ENCODE measurements at regions not wholly inside any gene's neighbourhood (a gene's known extent, or its start where the extent isn't known, plus 50 kb on each side); places are given as distances from the start of the nearest gene placed in this dataset.

DNA sequence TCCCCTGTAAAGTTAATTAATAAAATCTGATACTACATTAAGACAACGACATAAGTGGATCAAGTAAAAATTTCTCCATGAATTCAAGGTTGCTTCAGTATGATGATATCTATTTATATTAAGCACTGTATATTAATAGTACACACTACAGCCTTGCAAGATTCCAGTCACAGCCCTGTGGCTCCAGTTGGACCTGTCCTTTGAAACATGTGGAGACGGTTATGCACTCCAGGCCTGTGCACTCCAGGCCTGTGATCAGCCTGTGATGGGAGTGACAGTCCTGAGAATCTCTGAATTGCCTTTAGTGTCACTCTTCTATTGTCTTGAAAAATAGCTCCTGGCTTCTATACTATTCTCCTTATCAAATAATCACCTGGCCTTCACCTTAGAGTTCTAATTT, 981.1 kb upstream of the AGA start:
- Histone ChIP-seq H3K4ac (ENCODE audit: low read length) (no peak overlapping the region), H2BK5ac (ENCODE audit: low read length) (no peak overlapping the region), H2AFZ (ENCODE audit: low read length) (no peak overlapping the region), H3K4me3 (ENCODE audit: low read length in 2 of 2) (no peak overlapping the region), H2BK12ac (ENCODE audit: low read length) (no peak overlapping the region), H3K14ac (ENCODE audit: low read length) (no peak overlapping the region), H2BK15ac (ENCODE audit: low read length) (no peak overlapping the region), H3K27ac (replicated peaks; ENCODE audit: low read length) (no peak overlapping the region), H3K27me3 (ENCODE audit: control insufficient read depth in 3 of 3, insufficient read depth in 3 of 3, low read depth in 1 of 3, low read length in 3 of 3) (no peaks in the 10 kb centered on the region), H3K4me2 (ENCODE audit: insufficient read depth, low read length, poor library complexity, severe bottlenecking) (no peak overlapping the region), H4K91ac (ENCODE audit: low read depth, low read length, poor library complexity) (no peak overlapping the region), H4K8ac (ENCODE audit: low read depth, low read length) (no peak overlapping the region), H3K9me3 (replicated peaks in 1 of 2; ENCODE audit: control insufficient read depth in 2 of 2, insufficient read depth in 1 of 2, low read depth in 1 of 2, low read length in 2 of 2) (peaks cover 0 to 1% of the 10 kb centered on the region in 2 donors), H2BK120ac (ENCODE audit: low read depth, low read length) (no peak overlapping the region), H3K4me1 (ENCODE audit: control insufficient read depth in 2 of 2, insufficient read depth in 1 of 2, low read depth in 1 of 2, low read length in 2 of 2) (no peaks in the 10 kb centered on the region), H3K18ac (ENCODE audit: low read length) (no peak overlapping the region), H3K79me1 (ENCODE audit: low read depth, low read length) (no peaks in the 10 kb centered on the region), H3K23ac (ENCODE audit: low read depth, low read length, poor library complexity) (no peak overlapping the region), H3K9ac (ENCODE audit: low read depth, low read length, poor library complexity) (no peak overlapping the region), H2AK5ac (ENCODE audit: low read depth, low read length) (no peak overlapping the region), H3K36me3 (replicated peaks in 1 of 2; ENCODE audit: control insufficient read depth in 2 of 2, insufficient read depth in 2 of 2, low read length in 2 of 2) (no peaks in the 10 kb centered on the region)
- no peak for DNase-seq (ENCODE audit: low spot score)
- WGBS, 2 donors (ENCODE audit: extremely low coverage in 2 of 2, insufficient read length in 2 of 2, insufficient replicate concordance in 1 of 2): no CpG with 5 or more reads among the region's 2 CpGs

DNA sequence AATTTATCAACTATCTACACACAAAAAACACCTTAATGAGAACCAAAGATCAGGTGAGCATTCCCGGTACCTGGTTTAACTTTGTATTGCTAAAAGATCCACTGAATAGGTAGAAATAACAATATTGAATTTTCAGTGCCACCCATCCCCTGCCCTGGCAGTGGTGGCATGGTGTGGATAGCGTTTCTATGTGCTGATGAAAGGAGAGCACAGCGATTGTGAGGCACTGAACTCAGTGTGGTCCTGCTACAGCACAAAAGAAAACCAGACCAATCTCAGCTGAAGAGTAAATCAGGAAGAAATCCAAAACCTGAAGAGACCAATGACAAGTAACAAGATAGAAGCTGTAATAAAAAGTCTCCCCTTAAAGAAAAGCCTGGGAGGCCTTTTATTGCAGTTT, 984.6 kb upstream of the AGA start:
- H2BK15ac ChIP-seq (ENCODE audit: low read length): no peak overlapping the region
- H4K91ac ChIP-seq (ENCODE audit: low read depth, low read length, poor library complexity): no peak overlapping the region
- H3K79me1 ChIP-seq (ENCODE audit: low read depth, low read length): no peaks in the 10 kb centered on the region
- no peak overlapping the region for H4K8ac ChIP-seq (ENCODE audit: low read depth, low read length)
- H2BK5ac ChIP-seq (ENCODE audit: low read length): no peak overlapping the region
- no peaks in the 10 kb centered on the region for H3K4me1 ChIP-seq (ENCODE audit: control insufficient read depth in 2 of 2, insufficient read depth in 1 of 2, low read depth in 1 of 2, low read length in 2 of 2)
- WGBS, 2 donors (ENCODE audit: extremely low coverage in 2 of 2, insufficient read length in 2 of 2, insufficient replicate concordance in 1 of 2): no CpG with 5 or more reads among the region's 3 CpGs
- no peak overlapping the region for H3K4me2 ChIP-seq (ENCODE audit: insufficient read depth, low read length, poor library complexity, severe bottlenecking)
- no peak overlapping the region for H3K9ac ChIP-seq (ENCODE audit: low read depth, low read length, poor library complexity)
- H2BK120ac ChIP-seq (ENCODE audit: low read depth, low read length): no peak overlapping the region
- DNase-seq (ENCODE audit: low spot score): no peak
- H3K18ac ChIP-seq (ENCODE audit: low read length): no peak overlapping the region
- H3K27me3 ChIP-seq (ENCODE audit: control insufficient read depth in 3 of 3, insufficient read depth in 3 of 3, low read depth in 1 of 3, low read length in 3 of 3): peaks cover 0 to 2% (median 0%) of the 10 kb centered on the region in 3 experiments
- H3K14ac ChIP-seq (ENCODE audit: low read length): no peak overlapping the region
- no peak overlapping the region for H2AK5ac ChIP-seq (ENCODE audit: low read depth, low read length)
- no peak overlapping the region for H3K23ac ChIP-seq (ENCODE audit: low read depth, low read length, poor library complexity)
- no peak overlapping the region for H3K27ac ChIP-seq (replicated peaks; ENCODE audit: low read length)
- no peak overlapping the region for H2BK12ac ChIP-seq (ENCODE audit: low read length)
- H2AFZ ChIP-seq (ENCODE audit: low read length): no peak overlapping the region
- H3K9me3 ChIP-seq (replicated peaks in 1 of 2; ENCODE audit: control insufficient read depth in 2 of 2, insufficient read depth in 1 of 2, low read depth in 1 of 2, low read length in 2 of 2): peaks cover 0 to 1% of the 10 kb centered on the region in 2 donors
- H3K36me3 ChIP-seq (replicated peaks in 1 of 2; ENCODE audit: control insufficient read depth in 2 of 2, insufficient read depth in 2 of 2, low read length in 2 of 2): no peaks in the 10 kb centered on the region
- no peak overlapping the region for H3K4me3 ChIP-seq (ENCODE audit: low read length in 2 of 2)
- no peak overlapping the region for H3K4ac ChIP-seq (ENCODE audit: low read length)

DNA sequence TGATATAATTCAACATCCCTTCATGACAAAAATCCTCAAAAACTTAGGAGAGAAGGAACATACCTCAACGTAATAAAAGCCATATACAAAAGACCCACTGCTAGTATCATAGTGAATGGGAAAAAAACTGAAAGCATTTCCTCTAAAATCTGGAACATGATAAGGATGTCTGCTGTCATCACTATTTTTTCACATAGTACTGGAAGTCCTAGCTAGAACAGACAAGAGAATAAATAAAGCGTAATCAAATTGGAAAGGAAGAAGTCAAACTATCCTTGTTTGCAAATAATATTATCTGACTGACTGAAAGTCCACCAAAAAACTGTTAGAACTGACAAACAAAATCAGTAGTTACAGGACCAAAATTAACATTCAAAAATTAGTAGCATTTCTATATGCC, 985.4 kb upstream of the AGA start:
- WGBS, 2 donors (ENCODE audit: extremely low coverage in 2 of 2, insufficient read length in 2 of 2, insufficient replicate concordance in 1 of 2): no CpG with 5 or more reads among the region's 2 CpGs
- Histone ChIP-seq H2BK5ac (ENCODE audit: low read length) (no peak overlapping the region), H3K36me3 (replicated peaks in 1 of 2; ENCODE audit: control insufficient read depth in 2 of 2, insufficient read depth in 2 of 2, low read length in 2 of 2) (no peaks in the 10 kb centered on the region), H4K8ac (ENCODE audit: low read depth, low read length) (no peak overlapping the region), H3K14ac (ENCODE audit: low read length) (no peak overlapping the region), H3K9me3 (replicated peaks in 1 of 2; ENCODE audit: control insufficient read depth in 2 of 2, insufficient read depth in 1 of 2, low read depth in 1 of 2, low read length in 2 of 2) (peaks cover 0 to 1% of the 10 kb centered on the region in 2 donors), H2AK5ac (ENCODE audit: low read depth, low read length) (no peak overlapping the region), H2BK15ac (ENCODE audit: low read length) (no peak overlapping the region), H4K91ac (ENCODE audit: low read depth, low read length, poor library complexity) (no peak overlapping the region), H3K18ac (ENCODE audit: low read length) (no peak overlapping the region), H2BK12ac (ENCODE audit: low read length) (no peak overlapping the region), H3K27me3 (ENCODE audit: control insufficient read depth in 3 of 3, insufficient read depth in 3 of 3, low read depth in 1 of 3, low read length in 3 of 3) (peaks cover 0 to 2% (median 0%) of the 10 kb centered on the region in 3 experiments), H3K27ac (replicated peaks; ENCODE audit: low read length) (no peak overlapping the region), H3K79me1 (ENCODE audit: low read depth, low read length) (no peaks in the 10 kb centered on the region), H3K4me1 (ENCODE audit: control insufficient read depth in 2 of 2, insufficient read depth in 1 of 2, low read depth in 1 of 2, low read length in 2 of 2) (no peaks in the 10 kb centered on the region), H2BK120ac (ENCODE audit: low read depth, low read length) (no peak overlapping the region), H3K9ac (ENCODE audit: low read depth, low read length, poor library complexity) (no peak overlapping the region), H3K4me3 (ENCODE audit: low read length in 2 of 2) (no peak overlapping the region), H3K4me2 (ENCODE audit: insufficient read depth, low read length, poor library complexity, severe bottlenecking) (no peak overlapping the region), H3K4ac (ENCODE audit: low read length) (no peak overlapping the region), H2AFZ (ENCODE audit: low read length) (no peak overlapping the region), H3K23ac (ENCODE audit: low read depth, low read length, poor library complexity) (no peak overlapping the region)
- DNase-seq (ENCODE audit: low spot score): no peak

DNA sequence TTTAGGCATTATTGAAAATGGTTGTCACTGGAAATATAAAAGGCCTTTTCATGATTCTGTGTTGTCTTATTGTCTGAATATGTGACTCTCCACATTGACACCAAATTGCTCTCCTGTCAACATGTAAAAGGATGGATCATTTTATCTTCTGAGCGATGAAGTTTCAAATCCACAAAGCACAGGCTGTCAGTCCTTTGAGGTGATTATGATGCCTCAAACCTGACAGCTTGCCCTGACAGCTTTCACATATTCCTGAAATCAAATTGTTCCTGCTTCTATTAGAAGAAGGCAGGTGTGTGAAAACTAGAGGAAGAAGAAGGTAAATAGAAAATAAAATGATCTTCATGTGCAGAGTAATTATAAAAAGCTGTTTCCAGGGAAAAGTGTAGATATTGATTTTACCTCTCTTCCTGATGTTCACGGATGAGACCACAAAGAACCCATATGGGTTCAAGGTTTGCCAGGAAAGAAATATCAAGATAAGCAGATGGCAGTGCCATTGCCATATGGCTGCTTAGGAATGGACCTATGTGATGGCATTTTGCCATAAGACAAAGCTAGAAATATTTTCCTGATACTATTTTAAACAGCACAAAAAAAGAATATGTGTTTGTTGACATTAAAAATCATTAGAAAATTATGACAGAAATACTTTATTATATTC, 1006.3 kb upstream of the AGA start:
- Histone ChIP-seq H3K14ac (ENCODE audit: low read length) (no peak overlapping the region), H2AFZ (ENCODE audit: low read length) (no peak overlapping the region), H3K9me3 (replicated peaks in 1 of 2; ENCODE audit: control insufficient read depth in 2 of 2, insufficient read depth in 1 of 2, low read depth in 1 of 2, low read length in 2 of 2) (no peaks in the 10 kb centered on the region), H3K27ac (replicated peaks; ENCODE audit: low read length) (no peak overlapping the region), H3K18ac (ENCODE audit: low read length) (no peak overlapping the region), H4K91ac (ENCODE audit: low read depth, low read length, poor library complexity) (no peak overlapping the region), H2BK15ac (ENCODE audit: low read length) (no peak overlapping the region), H3K4me1 (ENCODE audit: control insufficient read depth in 2 of 2, insufficient read depth in 1 of 2, low read depth in 1 of 2, low read length in 2 of 2) (no peaks in the 10 kb centered on the region), H3K4me2 (ENCODE audit: insufficient read depth, low read length, poor library complexity, severe bottlenecking) (no peak overlapping the region), H2BK12ac (ENCODE audit: low read length) (no peak overlapping the region), H2BK5ac (ENCODE audit: low read length) (no peak overlapping the region), H2BK120ac (ENCODE audit: low read depth, low read length) (no peak overlapping the region), H2AK5ac (ENCODE audit: low read depth, low read length) (no peak overlapping the region), H3K36me3 (replicated peaks in 1 of 2; ENCODE audit: control insufficient read depth in 2 of 2, insufficient read depth in 2 of 2, low read length in 2 of 2) (no peaks in the 10 kb centered on the region), H3K27me3 (ENCODE audit: control insufficient read depth in 3 of 3, insufficient read depth in 3 of 3, low read depth in 1 of 3, low read length in 3 of 3) (no peaks in the 10 kb centered on the region), H3K79me1 (ENCODE audit: low read depth, low read length) (no peaks in the 10 kb centered on the region), H3K9ac (ENCODE audit: low read depth, low read length, poor library complexity) (no peak overlapping the region), H4K8ac (ENCODE audit: low read depth, low read length) (no peak overlapping the region), H3K4ac (ENCODE audit: low read length) (no peak overlapping the region), H3K23ac (ENCODE audit: low read depth, low read length, poor library complexity) (no peak overlapping the region), H3K4me3 (ENCODE audit: low read length in 2 of 2) (no peak overlapping the region)
- DNase-seq (ENCODE audit: low spot score): no peak
- no CpG with 5 or more reads among the region's 2 CpGs for WGBS, 2 donors (ENCODE audit: extremely low coverage in 2 of 2, insufficient read length in 2 of 2, insufficient replicate concordance in 1 of 2)

All from neuronal stem cell (in vitro differentiated cells).